ENCODE measurements at regions not wholly inside any gene's neighbourhood (a gene's known extent, or its start where the extent isn't known, plus 50 kb on each side); places are given as distances from the start of the nearest gene placed in this dataset.

GRCh38 chr15:38687340-38687739 is 122.7 kb upstream of the RASGRP1 start:
- Mint-ChIP-seq H3K9me3 (peaks cover 0 to 1% (median 0%) of the 10 kb centered on the region in 7 donors), H3K36me3 (no peaks in the 10 kb centered on the region), H3K27ac (peak overlapping the region; percentile 90 to 100 (median 93)), H3K4me3 (peak overlapping the region; percentile 8 to 63 (median 45)), H3K27me3 (no peaks in the 10 kb centered on the region), H3K4me1 (peaks cover 47 to 95% (median 85%) of the 10 kb centered on the region in 4 donors)
- no peaks in the 10 kb centered on the region for H3K36me3 ChIP-seq (ENCODE audit: control insufficient read depth, insufficient read depth, low read length)
- H3K27ac ChIP-seq (ENCODE audit: insufficient read depth, low read length, poor library complexity, severe bottlenecking) = peak overlapping the region; percentile 84
- H3K4me1 ChIP-seq (ENCODE audit: control insufficient read depth, insufficient read depth, low read length, poor library complexity, severe bottlenecking) = peaks cover 92% of the 10 kb centered on the region
- no peaks in the 10 kb centered on the region for H3K27me3 ChIP-seq (ENCODE audit: control insufficient read depth, insufficient read depth, low read length)
- peak in 1 of 3 donors; percentile 39 for DNase-seq
- H3K4me3 ChIP-seq (ENCODE audit: low read depth, low read length) = peak overlapping the region; percentile 53
- H3K9me3 ChIP-seq (ENCODE audit: control insufficient read depth in 2 of 2, low read length in 2 of 2) = no peaks in the 10 kb centered on the region
- no peak for ATAC-seq (ENCODE audit: low read depth in 2 of 2)

GRCh38 chr15:38687775-38688495 is 123.3 kb upstream of the RASGRP1 start:
- H3K9me3 ChIP-seq (ENCODE audit: control insufficient read depth in 2 of 2, low read length in 2 of 2) = no peaks in the 10 kb centered on the region
- Mint-ChIP-seq H3K4me3 (peak overlapping the region; percentile 56 to 80 (median 68)), H3K36me3 (no peaks in the 10 kb centered on the region), H3K9me3 (peaks cover 0 to 1% (median 0%) of the 10 kb centered on the region in 7 donors), H3K27ac (peak overlapping the region; percentile 90 to 100 (median 93)), H3K27me3 (no peaks in the 10 kb centered on the region), H3K4me1 (peaks cover 47 to 92% (median 81%) of the 10 kb centered on the region in 4 donors)
- peaks cover 86% of the 10 kb centered on the region for H3K4me1 ChIP-seq (ENCODE audit: control insufficient read depth, insufficient read depth, low read length, poor library complexity, severe bottlenecking)
- H3K27ac ChIP-seq (ENCODE audit: insufficient read depth, low read length, poor library complexity, severe bottlenecking) = peak overlapping the region; percentile 84
- DNase-seq = peak in 1 of 3 donors; percentile 56
- H3K36me3 ChIP-seq (ENCODE audit: control insufficient read depth, insufficient read depth, low read length) = no peaks in the 10 kb centered on the region
- ATAC-seq (ENCODE audit: low read depth in 2 of 2) = no peak
- no peaks in the 10 kb centered on the region for H3K27me3 ChIP-seq (ENCODE audit: control insufficient read depth, insufficient read depth, low read length)
- H3K4me3 ChIP-seq (ENCODE audit: low read depth, low read length) = peak overlapping the region; percentile 53

GRCh38 chr15:38688761-38689160 is 124.1 kb upstream of the RASGRP1 start:
- no peaks in the 10 kb centered on the region for H3K36me3 Mint-ChIP-seq
- H3K9me3 ChIP-seq (ENCODE audit: control insufficient read depth in 2 of 2, low read length in 2 of 2) = no peaks in the 10 kb centered on the region
- no peaks in the 10 kb centered on the region for H3K27me3 ChIP-seq (ENCODE audit: control insufficient read depth, insufficient read depth, low read length)
- no peaks in the 10 kb centered on the region for H3K9me3 Mint-ChIP-seq
- DNase-seq (peak; percentile 63 to 95 (median 78)), ATAC-seq (ENCODE audit: low read depth in 2 of 2) (peak; percentile 70 to 72)
- H3K36me3 ChIP-seq (ENCODE audit: control insufficient read depth, insufficient read depth, low read length) = no peaks in the 10 kb centered on the region
- H3K4me3 Mint-ChIP-seq = peak overlapping the region; percentile 38 to 80 (median 68)
- H3K4me1 ChIP-seq (ENCODE audit: control insufficient read depth, insufficient read depth, low read length, poor library complexity, severe bottlenecking) = peaks cover 82% of the 10 kb centered on the region
- peak overlapping the region; percentile 84 for H3K27ac ChIP-seq (ENCODE audit: insufficient read depth, low read length, poor library complexity, severe bottlenecking)
- H3K4me3 ChIP-seq (ENCODE audit: low read depth, low read length) = peak overlapping the region; percentile 53
- no peaks in the 10 kb centered on the region for H3K27me3 Mint-ChIP-seq
- H3K4me1 Mint-ChIP-seq = peaks cover 42 to 85% (median 74%) of the 10 kb centered on the region in 4 donors
- peak overlapping the region; percentile 90 to 100 (median 93) for H3K27ac Mint-ChIP-seq

- Histone ChIP-seq H3K4me3 (ENCODE audit: low read depth, low read length) (peak overlapping the region; percentile 53), H3K9me3 (ENCODE audit: control insufficient read depth in 2 of 2, low read length in 2 of 2) (no peaks in the 10 kb centered on the region), H3K4me1 (ENCODE audit: control insufficient read depth, insufficient read depth, low read length, poor library complexity, severe bottlenecking) (peaks cover 82% of the 10 kb centered on the region), H3K36me3 (ENCODE audit: control insufficient read depth, insufficient read depth, low read length) (no peaks in the 10 kb centered on the region), H3K27ac (ENCODE audit: insufficient read depth, low read length, poor library complexity, severe bottlenecking) (peak overlapping the region; percentile 84), H3K27me3 (ENCODE audit: control insufficient read depth, insufficient read depth, low read length) (no peaks in the 10 kb centered on the region)
- H3K36me3 Mint-ChIP-seq = no peaks in the 10 kb centered on the region
- no peaks in the 10 kb centered on the region for H3K9me3 Mint-ChIP-seq
- no peaks in the 10 kb centered on the region for H3K27me3 Mint-ChIP-seq
- peaks cover 37 to 82% (median 73%) of the 10 kb centered on the region in 4 donors for H3K4me1 Mint-ChIP-seq
- ATAC-seq (ENCODE audit: low read depth in 2 of 2) (no peak), DNase-seq (peak in 1 of 3 donors; percentile 7)
- peak overlapping the region; percentile 38 to 80 (median 68) for H3K4me3 Mint-ChIP-seq
- peak overlapping the region; percentile 90 to 100 (median 93) for H3K27ac Mint-ChIP-seq
Measured at GRCh38 chr15:38689522-38689921, 124.9 kb upstream of the RASGRP1 start.

- Histone ChIP-seq H3K27ac (ENCODE audit: insufficient read depth, low read length, poor library complexity, severe bottlenecking) (peak overlapping the region; percentile 84), H3K4me1 (ENCODE audit: control insufficient read depth, insufficient read depth, low read length, poor library complexity, severe bottlenecking) (peaks cover 82% of the 10 kb centered on the region), H3K27me3 (ENCODE audit: control insufficient read depth, insufficient read depth, low read length) (no peaks in the 10 kb centered on the region), H3K36me3 (ENCODE audit: control insufficient read depth, insufficient read depth, low read length) (no peaks in the 10 kb centered on the region), H3K9me3 (ENCODE audit: control insufficient read depth in 2 of 2, low read length in 2 of 2) (no peaks in the 10 kb centered on the region), H3K4me3 (ENCODE audit: low read depth, low read length) (peak overlapping the region; percentile 53)
- Mint-ChIP-seq H3K9me3 (no peaks in the 10 kb centered on the region), H3K27ac (peak overlapping the region; percentile 90 to 100 (median 93)), H3K36me3 (no peaks in the 10 kb centered on the region), H3K4me3 (peak overlapping the region; percentile 26 to 80 (median 65)), H3K4me1 (peaks cover 34 to 82% (median 72%) of the 10 kb centered on the region in 4 donors), H3K27me3 (no peaks in the 10 kb centered on the region)
- no peak for ATAC-seq (ENCODE audit: low read depth in 2 of 2)
- DNase-seq = no peak
Measured at GRCh38 chr15:38690216-38690615, 125.6 kb upstream of the RASGRP1 start.

DNA sequence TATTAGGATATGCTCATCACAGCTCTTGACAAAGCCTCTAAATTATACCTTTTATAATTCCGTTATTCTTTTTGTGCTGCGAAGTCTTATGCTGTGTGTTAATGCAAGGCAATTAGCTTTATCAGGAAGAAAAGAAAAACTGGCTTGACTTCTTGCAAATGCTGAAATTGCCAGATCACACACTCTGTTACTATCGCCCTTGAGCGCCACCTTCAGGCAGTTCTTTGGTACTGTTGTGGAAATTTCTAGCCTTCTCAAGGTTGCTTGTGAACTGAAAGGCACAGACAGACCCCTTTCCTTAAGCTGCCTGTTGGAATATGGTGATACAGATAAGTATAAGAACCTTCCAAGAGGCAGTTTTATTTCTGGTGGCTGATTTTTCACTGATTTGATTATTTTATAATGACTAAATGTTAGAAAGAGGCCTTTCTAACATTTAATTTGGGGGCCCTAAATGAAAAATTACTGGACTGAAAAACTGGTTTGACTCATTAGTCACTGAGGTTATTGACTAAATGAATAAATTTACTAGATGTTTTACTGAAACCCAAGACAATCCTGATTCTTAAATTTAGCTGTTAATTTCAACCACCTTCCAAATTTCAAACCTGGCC is 126.2 kb upstream of the RASGRP1 start:
- H3K4me1 ChIP-seq (ENCODE audit: control insufficient read depth, insufficient read depth, low read length, poor library complexity, severe bottlenecking) = peaks cover 82% of the 10 kb centered on the region
- DNase-seq (peak; percentile 68 to 92 (median 83)), ATAC-seq (ENCODE audit: low read depth in 2 of 2) (peak; percentile 23 to 37)
- H3K36me3 ChIP-seq (ENCODE audit: control insufficient read depth, insufficient read depth, low read length) = no peaks in the 10 kb centered on the region
- H3K27ac Mint-ChIP-seq = peak overlapping the region in 2 of 3 donors; percentile 93 to 100
- H3K9me3 Mint-ChIP-seq = no peaks in the 10 kb centered on the region
- peak overlapping the region; percentile 6 to 80 (median 54) for H3K4me3 Mint-ChIP-seq
- H3K4me1 Mint-ChIP-seq = peaks cover 35 to 82% (median 70%) of the 10 kb centered on the region in 4 donors
- no peaks in the 10 kb centered on the region for H3K9me3 ChIP-seq (ENCODE audit: control insufficient read depth in 2 of 2, low read length in 2 of 2)
- no peaks in the 10 kb centered on the region for H3K27me3 Mint-ChIP-seq
- peak overlapping the region; percentile 5 for H3K4me3 ChIP-seq (ENCODE audit: low read depth, low read length)
- H3K27me3 ChIP-seq (ENCODE audit: control insufficient read depth, insufficient read depth, low read length) = no peaks in the 10 kb centered on the region
- H3K27ac ChIP-seq (ENCODE audit: insufficient read depth, low read length, poor library complexity, severe bottlenecking) = peak overlapping the region; percentile 84
- H3K36me3 Mint-ChIP-seq = no peaks in the 10 kb centered on the region

DNA sequence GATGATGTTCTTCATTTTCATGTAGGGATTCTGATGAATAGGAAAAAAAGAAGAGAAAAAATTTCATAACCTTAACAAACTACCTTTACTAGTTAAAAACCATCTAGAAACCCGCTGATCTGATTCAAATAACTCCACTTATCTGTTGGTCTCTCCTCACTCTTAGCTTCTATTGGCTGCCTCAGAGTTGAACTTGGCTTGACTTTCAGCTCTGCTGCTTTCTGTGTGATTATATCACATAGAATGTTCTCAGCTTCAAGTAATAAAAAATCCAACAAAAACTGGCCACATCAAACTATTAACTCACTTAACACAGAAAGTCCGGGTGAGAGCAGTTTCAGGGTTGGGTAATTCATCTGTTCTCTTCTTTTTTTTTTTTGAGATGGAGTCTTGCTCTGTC is 126.8 kb upstream of the RASGRP1 start:
- Histone ChIP-seq H3K27ac (ENCODE audit: insufficient read depth, low read length, poor library complexity, severe bottlenecking) (peak overlapping the region; percentile 84), H3K4me1 (ENCODE audit: control insufficient read depth, insufficient read depth, low read length, poor library complexity, severe bottlenecking) (peaks cover 82% of the 10 kb centered on the region), H3K4me3 (ENCODE audit: low read depth, low read length) (peak overlapping the region; percentile 5), H3K27me3 (ENCODE audit: control insufficient read depth, insufficient read depth, low read length) (no peaks in the 10 kb centered on the region), H3K36me3 (ENCODE audit: control insufficient read depth, insufficient read depth, low read length) (no peaks in the 10 kb centered on the region), H3K9me3 (ENCODE audit: control insufficient read depth in 2 of 2, low read length in 2 of 2) (no peaks in the 10 kb centered on the region)
- ATAC-seq (ENCODE audit: low read depth in 2 of 2) = no peak
- Mint-ChIP-seq H3K9me3 (no peaks in the 10 kb centered on the region), H3K4me3 (peak overlapping the region in 1 of 4 donors; percentile 58), H3K4me1 (peaks cover 30 to 82% (median 68%) of the 10 kb centered on the region in 4 donors), H3K27ac (peak overlapping the region in 2 of 3 donors; percentile 48 to 93), H3K36me3 (no peaks in the 10 kb centered on the region), H3K27me3 (no peaks in the 10 kb centered on the region)
- DNase-seq = peak in 1 of 3 donors; percentile 8
